Nucleus accumbens (tissue), 56 donors: ENCODE measurements at regions not wholly inside any gene's neighbourhood (a gene's known extent, or its start where the extent isn't known, plus 50 kb on each side); places are given as distances from the start of the nearest gene placed in this dataset.
A peak's percentile ranks its signal among the peaks of the same experiment; 100 is the strongest.

Experiments used
- DNase-seq, 56 donors: peaks; one replicate each; lab custom pipeline; 2025; lab: John Stamatoyannopoulos, UW

- DNase-seq = no peak
These were observed 114.3 kb downstream of the NAV1 start for GRCh38 chr1:201653233-201653632.

- no peak for DNase-seq
These were observed 115.0 kb downstream of the NAV1 start for GRCh38 chr1:201653883-201654282.

GRCh38 chr1:201655243-201655642 lies 116.3 kb downstream of the NAV1 start:
- DNase-seq = no peak

GRCh38 chr1:201655910-201656309 lies 117.0 kb downstream of the NAV1 start:
- DNase-seq = no peak

GRCh38 chr1:201656311-201657032 lies 117.5 kb downstream of the NAV1 start:
- DNase-seq = no peak

- no peak for DNase-seq
These were observed 120.6 kb downstream of the NAV1 start for GRCh38 chr1:201659572-201659971.

- DNase-seq = no peak
These were observed 122.2 kb downstream of the NAV1 start for GRCh38 chr1:201660931-201661822.

GRCh38 chr1:201661823-201662359 lies 123.0 kb downstream of the NAV1 start:
- no peak for DNase-seq

GRCh38 chr1:201662646-201663045 lies 123.7 kb downstream of the NAV1 start:
- no peak for DNase-seq

- DNase-seq = no peak
These were observed 124.7 kb downstream of the NAV1 start for GRCh38 chr1:201663491-201664113.

- DNase-seq = peak in 24 of 56 donors; percentile 17 to 63 (median 38)
These were observed 126.1 kb downstream of the NAV1 start for GRCh38 chr1:201665036-201665435.

GRCh38 chr1:201666102-201666501 lies 127.2 kb downstream of the NAV1 start:
- no peak for DNase-seq

GRCh38 chr1:201666645-201667044 lies 127.7 kb downstream of the NAV1 start:
- no peak for DNase-seq

- DNase-seq = no peak
These were observed 128.6 kb downstream of the NAV1 start for GRCh38 chr1:201667479-201667878.

- no peak for DNase-seq
These were observed 131.6 kb downstream of the NAV1 start for GRCh38 chr1:201670517-201670916.

- DNase-seq = no peak
These were observed 133.8 kb downstream of the NAV1 start for GRCh38 chr1:201672685-201673084.

GRCh38 chr1:201673093-201673492 lies 134.2 kb downstream of the NAV1 start:
- no peak for DNase-seq

- DNase-seq = no peak
These were observed 135.0 kb downstream of the NAV1 start for GRCh38 chr1:201673915-201674314.

- DNase-seq = peak in 2 of 56 donors; percentile 7 to 12
These were observed 136.2 kb downstream of the NAV1 start for GRCh38 chr1:201675143-201675542.

- peak in 4 of 56 donors; percentile 7 to 38 (median 13) for DNase-seq
These were observed 137.3 kb downstream of the NAV1 start for GRCh38 chr1:201676197-201676596.

- no peak for DNase-seq
These were observed 137.7 kb downstream of the NAV1 start for GRCh38 chr1:201676641-201677040.
